Lower leg skin (tissue), 4 donors: ENCODE measurements at regions not wholly inside any gene's neighbourhood (a gene's known extent, or its start where the extent isn't known, plus 50 kb on each side); places are given as distances from the start of the nearest gene placed in this dataset.

ENCODE experiments used
- DNase-seq, 2 donors: peaks; one replicate each; pipeline ENCODE4 v3.0.0-alpha.2; 2019; ENCODE audit warnings: low spot score in 2 of 2
- H3K4me3 ChIP-seq: fragments of 200-600 bp; sonication (generic); 2 replicates; pipeline ENCODE4 v1.5.1; 2017; ENCODE audit warnings: mild to moderate bottlenecking, low read depth; ENCODE audit not compliant: poor library complexity, severe bottlenecking
- POLR2A ChIP-seq, 2 donors: fragments of 450-650 bp; IDR thresholded peaks; one replicate each; pipeline ENCODE4 v1.6.1; 2016 to 2017; ENCODE audit warnings: antibody characterized with exemption in 2 of 2, mild to moderate bottlenecking in 1 of 2, moderate library complexity in 1 of 2
- WGBS, 2 donors: methylation state at CpG; one replicate each; pipeline ENCODE4 v1.1.5; 2018; 5-methylcytosine and 5-hydroxymethylcytosine counted together
- intact Hi-C: fragments of 100-400 bp; cut with DNase I; formaldehyde crosslinking; loops from one replicate; pipeline ENCODE4 v1.15.0; 2023; ENCODE audit warnings: low total_unique reads
- TF ChIP-seq, protein P1 (sequence below), 3 donors: fragments of 450-650 bp; IDR thresholded peaks; one replicate each; pipeline ENCODE4 v1.5.1; 2016; ENCODE audit warnings: antibody characterized with exemption in 3 of 3, mild to moderate bottlenecking in 3 of 3, moderate library complexity in 2 of 3

DNA sequence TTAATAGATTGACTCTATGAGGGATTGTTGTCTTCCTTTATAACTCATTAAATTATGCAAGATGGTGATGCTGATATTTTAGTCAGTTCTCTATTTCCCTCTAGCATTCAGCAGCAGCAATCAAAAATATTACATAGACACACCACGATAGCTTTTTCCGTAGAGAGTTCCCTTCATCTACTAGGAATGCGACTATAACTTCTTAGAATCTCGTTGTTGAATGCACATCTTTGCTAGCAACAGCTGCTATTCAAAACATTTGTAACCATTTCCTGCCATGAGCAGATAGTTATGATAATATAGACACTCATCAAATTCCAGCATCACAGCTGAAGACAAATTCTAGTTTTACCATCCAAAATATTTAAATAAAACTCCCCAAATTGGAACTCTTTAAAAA is 147.4 kb upstream of the FGF13 start:
- no peak for DNase-seq
- 47 to 57% methylated on average over 4 of the region's 4 CpGs for WGBS, 2 donors
- no peak overlapping the region for H3K4me3 ChIP-seq
- intact Hi-C loops, result no loop called here
- TF ChIP-seq, protein P1, sequence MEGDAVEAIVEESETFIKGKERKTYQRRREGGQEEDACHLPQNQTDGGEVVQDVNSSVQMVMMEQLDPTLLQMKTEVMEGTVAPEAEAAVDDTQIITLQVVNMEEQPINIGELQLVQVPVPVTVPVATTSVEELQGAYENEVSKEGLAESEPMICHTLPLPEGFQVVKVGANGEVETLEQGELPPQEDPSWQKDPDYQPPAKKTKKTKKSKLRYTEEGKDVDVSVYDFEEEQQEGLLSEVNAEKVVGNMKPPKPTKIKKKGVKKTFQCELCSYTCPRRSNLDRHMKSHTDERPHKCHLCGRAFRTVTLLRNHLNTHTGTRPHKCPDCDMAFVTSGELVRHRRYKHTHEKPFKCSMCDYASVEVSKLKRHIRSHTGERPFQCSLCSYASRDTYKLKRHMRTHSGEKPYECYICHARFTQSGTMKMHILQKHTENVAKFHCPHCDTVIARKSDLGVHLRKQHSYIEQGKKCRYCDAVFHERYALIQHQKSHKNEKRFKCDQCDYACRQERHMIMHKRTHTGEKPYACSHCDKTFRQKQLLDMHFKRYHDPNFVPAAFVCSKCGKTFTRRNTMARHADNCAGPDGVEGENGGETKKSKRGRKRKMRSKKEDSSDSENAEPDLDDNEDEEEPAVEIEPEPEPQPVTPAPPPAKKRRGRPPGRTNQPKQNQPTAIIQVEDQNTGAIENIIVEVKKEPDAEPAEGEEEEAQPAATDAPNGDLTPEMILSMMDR (IDR thresholded peaks at IDR 0.05), result no peak
- no peak for TF ChIP-seq POLR2A (IDR thresholded peaks at IDR 0.05)

- WGBS, 2 donors, result 39 to 44% methylated on average over 4 of the region's 4 CpGs
- TF ChIP-seq, protein P1 (IDR thresholded peaks at IDR 0.05), result no peak
- no peak for TF ChIP-seq POLR2A (IDR thresholded peaks at IDR 0.05)
Observed at GRCh38 chrX:138858438-138858837, 146.9 kb upstream of the FGF13 start.

DNA sequence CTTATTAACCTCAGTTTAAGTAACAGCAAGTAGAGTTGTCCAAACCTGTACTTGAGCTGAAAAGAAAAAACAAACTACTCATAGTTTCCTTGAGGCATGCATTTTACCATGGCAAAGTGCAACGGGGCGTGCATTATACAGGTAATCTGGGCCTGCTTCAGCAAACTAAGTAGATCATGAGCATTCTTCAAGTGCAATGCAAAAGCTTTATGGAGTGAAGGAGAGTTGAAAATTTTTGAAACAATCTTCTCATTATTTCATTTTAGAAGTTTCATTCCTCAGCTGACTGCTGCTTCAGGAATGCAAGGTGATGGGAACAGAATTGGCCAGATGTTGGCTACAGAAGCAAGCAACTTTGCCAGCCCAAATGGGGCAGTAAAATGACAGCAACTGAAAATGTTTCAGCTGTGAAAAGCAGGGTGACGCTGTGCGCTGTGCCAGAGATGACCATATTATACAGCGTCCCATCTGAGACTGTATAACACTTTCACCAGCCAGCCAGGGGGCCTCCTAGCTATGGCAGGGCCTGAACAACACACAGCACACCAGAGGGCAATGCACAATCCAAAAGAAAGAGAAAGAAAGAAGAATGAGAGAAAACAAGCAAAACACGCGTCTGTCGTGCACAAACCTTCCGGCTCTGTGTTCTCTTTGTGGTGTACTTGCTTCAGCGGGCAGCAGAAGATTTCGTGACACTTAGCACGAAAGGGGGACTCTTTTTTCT is 145.5 kb upstream of the FGF13 start:
- WGBS, 2 donors, result 78 to 86% methylated on average over 12 of the region's 12 CpGs
- TF ChIP-seq, protein P1 (IDR thresholded peaks at IDR 0.05), result no peak
- TF ChIP-seq POLR2A (IDR thresholded peaks at IDR 0.05), result no peak
- intact Hi-C loops, result no loop called here

More at GRCh38 chrX:138858438-138858837, 146.9 kb upstream of the FGF13 start:
- DNase-seq, result no peak
- no peak overlapping the region for H3K4me3 ChIP-seq
- intact Hi-C loops, result no loop called here

DNA sequence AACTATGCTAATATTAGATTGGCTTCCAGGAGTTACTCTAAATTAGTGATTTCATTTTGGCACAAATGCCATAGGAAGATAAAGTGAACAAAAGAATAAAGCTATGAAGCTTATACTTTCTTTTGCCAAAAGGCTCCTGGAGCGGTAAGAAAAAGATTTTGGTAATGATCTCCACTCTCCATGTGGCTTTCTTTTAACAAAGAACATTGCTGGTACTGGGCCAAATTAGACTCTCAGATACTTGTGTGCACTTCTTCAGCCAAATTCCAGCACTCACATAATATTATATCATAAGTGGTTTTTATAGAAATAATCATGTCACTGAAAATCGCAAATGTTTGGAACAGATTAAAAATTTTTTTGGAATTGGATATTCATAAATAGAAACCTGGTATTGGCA is 142.4 kb upstream of the FGF13 start:
- DNase-seq, result no peak
- H3K4me3 ChIP-seq, result no peak overlapping the region
- intact Hi-C loops, result no loop called here
- no peak for TF ChIP-seq POLR2A (IDR thresholded peaks at IDR 0.05)
- TF ChIP-seq, protein P1 (IDR thresholded peaks at IDR 0.05), result no peak
- WGBS, 2 donors, result 39 to 65% methylated on average over 2 of the region's 2 CpGs

More for the DNA sequence above, 145.5 kb upstream of the FGF13 start:
- DNase-seq, result no peak
- no peak overlapping the region for H3K4me3 ChIP-seq

DNA sequence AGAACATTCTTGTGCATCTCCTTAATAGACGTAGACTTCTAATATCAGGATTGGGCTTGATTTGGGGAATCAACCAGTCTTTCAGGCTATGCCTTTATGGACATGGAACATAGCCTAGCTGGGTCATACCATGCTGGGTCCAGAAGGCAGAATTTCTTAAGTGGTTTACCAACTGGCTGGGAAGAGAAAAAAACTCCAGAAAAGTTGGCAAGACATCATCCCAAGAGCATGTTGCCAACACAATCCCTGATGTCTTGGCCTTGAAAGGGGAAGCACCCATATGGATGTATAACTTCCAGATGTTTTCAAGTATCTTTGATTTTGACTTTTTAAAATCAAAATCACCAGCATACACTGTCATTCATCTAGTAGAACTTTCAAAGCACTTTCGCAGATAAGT is 138.0 kb upstream of the FGF13 start:
- intact Hi-C loops, result no loop called here

More for the DNA sequence above, 138.0 kb upstream of the FGF13 start:
- no peak overlapping the region for H3K4me3 ChIP-seq
- WGBS, 2 donors, result 73 to 78% methylated on average over 2 of the region's 2 CpGs
- DNase-seq, result no peak
- no peak for TF ChIP-seq POLR2A (IDR thresholded peaks at IDR 0.05)
- TF ChIP-seq, protein P1 (IDR thresholded peaks at IDR 0.05), result no peak
